ENCODE measurements at regions not wholly inside any gene's neighbourhood (a gene's known extent, or its start where the extent isn't known, plus 50 kb on each side); places are given as distances from the start of the nearest gene placed in this dataset.
"Not testable (repeated sequence)": the region's sequence is repeated elsewhere in the genome, so short reads cannot be mapped to it uniquely, and the experiment has no call there.

DNA sequence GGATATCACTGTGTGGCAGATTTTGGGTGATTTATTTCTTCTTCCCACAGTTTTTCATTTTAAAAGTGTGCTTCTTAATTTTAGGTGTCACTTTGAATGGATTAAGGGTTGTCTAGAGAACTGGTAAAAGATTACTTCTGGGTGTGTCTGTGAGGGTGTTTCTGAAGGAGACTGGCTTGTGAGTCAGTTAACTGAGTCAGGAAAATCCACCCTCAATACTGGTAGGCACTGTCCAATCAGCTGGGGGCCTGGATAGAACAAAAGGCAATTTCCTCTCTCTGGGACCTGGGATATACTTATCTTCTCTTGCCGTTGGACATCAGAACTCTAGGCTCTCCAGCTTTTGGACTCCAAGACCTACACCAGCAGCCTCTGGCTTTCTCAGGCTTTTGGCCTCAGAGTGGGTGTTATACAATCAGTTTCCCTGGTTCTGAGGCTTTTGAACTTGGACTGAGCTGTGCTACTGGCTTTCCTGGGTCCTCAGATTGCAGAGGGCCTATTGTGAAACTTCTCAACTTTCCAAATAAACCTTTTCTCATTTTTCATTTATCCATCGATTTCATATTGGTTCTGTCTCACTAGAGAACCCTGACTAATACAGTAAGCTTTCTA, 413.1 kb downstream of the GBA3 start:
- DNase-seq (ENCODE audit: low read depth) = no peak
- in situ Hi-C loops (cut with HindIII; ENCODE audit: low sequenced_read_pairs) = no loop called here
- no peak for TF ChIP-seq CTCF (IDR thresholded peaks at IDR 0.05; ENCODE audit: low read depth, low read length, missing control alignments)
- H3K4me3 ChIP-seq (ENCODE audit: low read depth, low read length) = no peak overlapping the region

GRCh38 chr4:23097251-23097650, 404.5 kb downstream of the GBA3 start:
- in situ Hi-C loops (cut with HindIII; ENCODE audit: low sequenced_read_pairs) = no loop called here
- TF ChIP-seq CTCF (IDR thresholded peaks at IDR 0.05; ENCODE audit: low read depth, low read length, missing control alignments) = no peak
- no peak overlapping the region for H3K4me3 ChIP-seq (ENCODE audit: low read depth, low read length)
- DNase-seq (ENCODE audit: low read depth) = peak; percentile 55

- H3K4me3 ChIP-seq (ENCODE audit: low read depth, low read length) = no peak overlapping the region
- in situ Hi-C loops (cut with HindIII; ENCODE audit: low sequenced_read_pairs) = no loop called here
- TF ChIP-seq CTCF (IDR thresholded peaks at IDR 0.05; ENCODE audit: low read depth, low read length, missing control alignments) = no peak
- DNase-seq (ENCODE audit: low read depth) = no peak
These were observed 399.0 kb downstream of the GBA3 start for GRCh38 chr4:23091711-23092110.

- no peak for DNase-seq (ENCODE audit: low read depth)
- TF ChIP-seq CTCF (IDR thresholded peaks at IDR 0.05; ENCODE audit: low read depth, low read length, missing control alignments) = no peak
- no peak overlapping the region for H3K4me3 ChIP-seq (ENCODE audit: low read depth, low read length)
- in situ Hi-C loops (cut with HindIII; ENCODE audit: low sequenced_read_pairs) = no loop called here
These were observed 392.5 kb downstream of the GBA3 start for GRCh38 chr4:23085249-23085568.

DNA sequence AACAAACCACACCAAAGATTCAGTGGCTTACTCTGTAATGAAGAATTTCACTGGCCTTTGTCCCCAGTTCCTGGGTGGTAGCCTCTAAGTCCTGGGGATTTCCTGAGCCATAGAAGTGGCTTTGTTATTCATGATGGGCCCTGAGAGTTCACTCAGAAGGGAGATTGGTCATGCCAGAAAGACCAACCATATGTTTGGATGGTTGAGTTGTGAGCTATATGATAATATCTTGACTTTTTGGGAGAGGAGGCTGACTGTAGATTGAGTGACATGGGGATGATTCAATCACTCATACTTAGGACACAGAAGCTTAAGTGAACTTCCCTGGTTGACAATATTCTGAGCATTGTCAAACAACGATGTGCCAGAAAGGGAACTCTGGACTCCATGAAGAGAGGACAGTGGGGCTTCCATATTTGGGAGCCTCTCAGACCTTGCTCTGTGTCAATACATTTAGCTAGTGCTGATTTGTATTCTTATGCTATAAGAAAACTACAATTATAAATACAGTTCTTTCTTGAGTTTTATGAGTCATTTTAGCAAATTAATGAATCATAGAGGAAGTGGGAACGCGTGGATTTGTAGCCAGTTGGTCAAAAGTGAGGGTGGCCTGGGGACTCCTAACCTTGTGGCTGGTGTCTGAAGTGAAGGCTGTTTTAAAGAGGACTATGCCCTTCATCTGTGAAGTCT, 392.0 kb downstream of the GBA3 start:
- no peak for TF ChIP-seq CTCF (IDR thresholded peaks at IDR 0.05; ENCODE audit: low read depth, low read length, missing control alignments)
- H3K4me3 ChIP-seq (ENCODE audit: low read depth, low read length) = no peak overlapping the region
- in situ Hi-C loops (cut with HindIII; ENCODE audit: low sequenced_read_pairs) = no loop called here
- DNase-seq (ENCODE audit: low read depth) = peak; percentile 68

GRCh38 chr4:23083391-23083790, 390.7 kb downstream of the GBA3 start:
- TF ChIP-seq CTCF (IDR thresholded peaks at IDR 0.05; ENCODE audit: low read depth, low read length, missing control alignments) = no peak
- H3K4me3 ChIP-seq (ENCODE audit: low read depth, low read length) = no peak overlapping the region
- in situ Hi-C loops (cut with HindIII; ENCODE audit: low sequenced_read_pairs) = no loop called here
- no peak for DNase-seq (ENCODE audit: low read depth)

DNA sequence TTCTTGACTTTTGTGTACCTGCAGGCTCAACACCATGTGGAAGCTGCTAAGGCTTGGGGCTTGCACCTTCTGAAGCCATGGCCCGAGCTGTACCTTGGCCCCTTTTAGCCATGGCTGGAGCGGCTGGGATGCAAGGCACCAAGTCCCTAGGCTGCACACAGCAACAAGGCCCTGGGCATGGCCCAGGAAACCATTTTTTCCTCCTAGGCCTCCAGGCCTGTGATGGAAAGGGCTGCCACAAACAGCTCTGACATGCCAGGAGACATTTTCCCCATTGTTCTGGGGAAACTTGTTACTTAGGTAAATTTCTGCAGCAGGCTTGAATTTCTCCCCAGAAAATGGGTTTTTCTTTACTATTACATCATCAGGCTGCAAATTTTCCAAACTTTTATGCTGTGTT, 387.4 kb downstream of the GBA3 start:
- H3K4me3 ChIP-seq (ENCODE audit: low read depth, low read length); in situ Hi-C loops (cut with HindIII; ENCODE audit: low sequenced_read_pairs); DNase-seq (ENCODE audit: low read depth): not testable (repeated sequence)

All from astrocyte of the cerebellum (primary cell).